ENCODE measurements at regions not wholly inside any gene's neighbourhood (a gene's known extent, or its start where the extent isn't known, plus 50 kb on each side); places are given as distances from the start of the nearest gene placed in this dataset.

GRCh38 chr5:12795333-12795663 lies 891.1 kb upstream of the CTNND2 start:
- TF ChIP-seq, protein P1, sequence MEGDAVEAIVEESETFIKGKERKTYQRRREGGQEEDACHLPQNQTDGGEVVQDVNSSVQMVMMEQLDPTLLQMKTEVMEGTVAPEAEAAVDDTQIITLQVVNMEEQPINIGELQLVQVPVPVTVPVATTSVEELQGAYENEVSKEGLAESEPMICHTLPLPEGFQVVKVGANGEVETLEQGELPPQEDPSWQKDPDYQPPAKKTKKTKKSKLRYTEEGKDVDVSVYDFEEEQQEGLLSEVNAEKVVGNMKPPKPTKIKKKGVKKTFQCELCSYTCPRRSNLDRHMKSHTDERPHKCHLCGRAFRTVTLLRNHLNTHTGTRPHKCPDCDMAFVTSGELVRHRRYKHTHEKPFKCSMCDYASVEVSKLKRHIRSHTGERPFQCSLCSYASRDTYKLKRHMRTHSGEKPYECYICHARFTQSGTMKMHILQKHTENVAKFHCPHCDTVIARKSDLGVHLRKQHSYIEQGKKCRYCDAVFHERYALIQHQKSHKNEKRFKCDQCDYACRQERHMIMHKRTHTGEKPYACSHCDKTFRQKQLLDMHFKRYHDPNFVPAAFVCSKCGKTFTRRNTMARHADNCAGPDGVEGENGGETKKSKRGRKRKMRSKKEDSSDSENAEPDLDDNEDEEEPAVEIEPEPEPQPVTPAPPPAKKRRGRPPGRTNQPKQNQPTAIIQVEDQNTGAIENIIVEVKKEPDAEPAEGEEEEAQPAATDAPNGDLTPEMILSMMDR (IDR thresholded peaks at IDR 0.05; ENCODE audit: control extremely low read depth in 1 of 3, insufficient read depth in 1 of 3, low read depth in 1 of 3, low read length in 3 of 3) = no peak
- no peak for TF ChIP-seq EGR1 (IDR thresholded peaks at IDR 0.05; ENCODE audit: borderline replicate concordance, low read depth, low read length)
- no peak for TF ChIP-seq KDM5A (IDR thresholded peaks at IDR 0.05; ENCODE audit: low read length)
- TF ChIP-seq TAF1 (IDR thresholded peaks at IDR 0.05; ENCODE audit: low read depth, low read length) = no peak

Measured in H1 (cell line).